SK-N-MC (cell line): ENCODE measurements at regions not wholly inside any gene's neighbourhood (a gene's known extent, or its start where the extent isn't known, plus 50 kb on each side); places are given as distances from the start of the nearest gene placed in this dataset.

Source experiments
- EZH2 ChIP-seq: fragments of 200-600 bp; sonication (generic); IDR thresholded peaks from one replicate; pipeline ENCODE4 v1.6.1; 2017; ENCODE audit warnings: antibody characterized with exemption
- POLR2AphosphoS5 ChIP-seq: IDR thresholded peaks from 2 replicates; pipeline ENCODE4 v1.6.1; 2012; ENCODE audit warnings: mild to moderate bottlenecking, low read depth, low read length, borderline replicate concordance

- TF ChIP-seq EZH2 (no peak), POLR2AphosphoS5 (no peak)
These were observed 100.8 kb upstream of the LIPC start for GRCh38 chr15:58330741-58331559.
